Amygdala (tissue), 56 donors: ENCODE measurements at regions not wholly inside any gene's neighbourhood (a gene's known extent, or its start where the extent isn't known, plus 50 kb on each side); places are given as distances from the start of the nearest gene placed in this dataset.
"Not testable (repeated sequence)": the region's sequence is repeated elsewhere in the genome, so short reads cannot be mapped to it uniquely, and the experiment has no call there.

ENCODE experiments used
- DNase-seq, 56 donors: peaks; one replicate each; lab custom pipeline; 2025; lab: John Stamatoyannopoulos, UW

GRCh38 chr10:64732372-64732957, 1211.3 kb downstream of the REEP3 start:
- DNase-seq, result no peak

GRCh38 chr10:64733980-64734379, 1212.8 kb downstream of the REEP3 start:
- peak in 2 of 56 donors; percentile 2 to 4 for DNase-seq

- DNase-seq, result no peak
Measured at GRCh38 chr10:64738462-64738861, 1217.3 kb downstream of the REEP3 start.

- no peak for DNase-seq
Measured at GRCh38 chr10:64745565-64745964, 1224.4 kb downstream of the REEP3 start.

DNA sequence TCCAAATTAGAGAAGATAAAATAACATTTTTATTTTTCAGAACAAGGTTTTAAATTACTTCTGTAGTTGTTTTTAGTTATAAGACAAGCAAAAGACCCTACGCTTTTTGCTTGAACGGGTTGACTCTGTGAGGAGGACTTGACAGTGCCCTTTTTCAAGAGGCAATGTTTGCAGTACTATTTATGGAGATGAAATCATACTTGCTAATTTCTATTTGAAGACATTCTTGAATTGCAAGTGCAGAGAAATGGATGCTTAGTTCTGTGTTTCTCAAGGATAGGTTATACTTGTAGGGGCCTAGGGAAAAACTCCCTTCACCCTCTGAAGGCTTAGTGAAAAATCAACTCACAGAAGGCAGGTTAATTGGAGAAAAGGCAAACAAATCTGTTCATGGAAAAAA, 1229.5 kb downstream of the REEP3 start:
- no peak for DNase-seq

GRCh38 chr10:64753516-64753915, 1232.3 kb downstream of the REEP3 start:
- DNase-seq, result no peak

- DNase-seq, result no peak
Measured at GRCh38 chr10:64760371-64760770, 1239.2 kb downstream of the REEP3 start.

- DNase-seq, result no peak
Measured at GRCh38 chr10:64762861-64763260, 1241.7 kb downstream of the REEP3 start.

DNA sequence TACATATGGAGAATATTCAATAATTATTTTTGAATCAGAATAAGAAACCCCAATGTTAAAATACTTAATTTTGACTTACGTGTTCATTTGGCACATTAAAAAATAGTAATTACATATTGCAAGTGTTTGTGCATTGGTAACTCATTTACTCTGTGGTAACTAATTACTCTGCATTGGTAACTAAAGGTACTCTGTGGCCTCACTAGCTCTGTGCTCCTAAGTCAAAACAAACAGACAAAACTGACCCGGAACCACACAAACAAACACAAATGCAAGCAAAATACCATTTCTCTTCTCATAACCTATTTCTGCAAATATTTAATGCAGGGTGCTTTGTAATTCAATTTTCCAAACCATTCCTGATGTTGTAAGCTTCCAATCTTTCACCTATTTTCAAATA, 1244.3 kb downstream of the REEP3 start:
- DNase-seq, result no peak

- DNase-seq, result no peak
Measured at GRCh38 chr10:64771253-64772050, 1250.3 kb downstream of the REEP3 start.

DNA sequence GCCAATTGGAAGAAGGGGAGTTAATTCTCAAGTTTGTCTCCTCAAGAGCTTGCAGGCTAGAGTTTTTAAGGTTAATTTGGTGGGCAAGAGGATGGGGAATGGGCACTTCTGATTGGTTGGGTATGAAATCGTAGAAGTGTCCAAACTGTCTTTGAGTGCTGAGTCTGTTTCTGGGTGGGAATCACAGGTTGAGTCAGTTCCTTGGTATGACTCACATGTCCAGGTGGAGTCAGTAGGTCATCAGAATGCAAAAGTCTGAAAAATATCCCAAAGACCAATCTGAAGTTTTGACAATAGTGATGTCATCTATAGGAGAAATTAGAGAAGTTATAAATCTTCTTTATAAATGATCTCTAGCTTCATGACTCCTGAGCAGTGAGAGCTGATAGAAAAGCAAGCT, 1252.2 kb downstream of the REEP3 start:
- no peak for DNase-seq

GRCh38 chr10:64784451-64784850, 1263.2 kb downstream of the REEP3 start:
- DNase-seq, result not testable (repeated sequence)

- DNase-seq, result peak in 2 of 56 donors; percentile 0
Measured at GRCh38 chr10:64785816-64786215, 1264.6 kb downstream of the REEP3 start.

DNA sequence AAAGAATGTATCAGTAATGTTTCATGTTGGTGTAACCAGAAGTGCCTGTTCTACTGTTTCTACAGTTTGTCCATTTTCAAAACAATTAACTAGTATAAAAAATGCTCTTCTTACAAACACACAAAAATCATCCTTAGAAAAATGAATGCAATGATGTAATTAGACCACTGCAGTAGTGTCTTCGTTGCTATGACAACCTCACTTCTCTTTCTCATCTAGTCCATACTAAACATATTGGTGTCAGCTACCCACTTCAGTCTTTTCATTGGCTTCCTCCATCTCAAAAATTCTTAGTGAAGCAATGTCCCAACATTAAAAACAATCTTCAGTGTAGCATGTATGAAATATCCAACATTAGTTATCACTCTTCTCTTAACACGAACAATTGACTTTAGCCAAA, 1265.8 kb downstream of the REEP3 start:
- no peak for DNase-seq

DNA sequence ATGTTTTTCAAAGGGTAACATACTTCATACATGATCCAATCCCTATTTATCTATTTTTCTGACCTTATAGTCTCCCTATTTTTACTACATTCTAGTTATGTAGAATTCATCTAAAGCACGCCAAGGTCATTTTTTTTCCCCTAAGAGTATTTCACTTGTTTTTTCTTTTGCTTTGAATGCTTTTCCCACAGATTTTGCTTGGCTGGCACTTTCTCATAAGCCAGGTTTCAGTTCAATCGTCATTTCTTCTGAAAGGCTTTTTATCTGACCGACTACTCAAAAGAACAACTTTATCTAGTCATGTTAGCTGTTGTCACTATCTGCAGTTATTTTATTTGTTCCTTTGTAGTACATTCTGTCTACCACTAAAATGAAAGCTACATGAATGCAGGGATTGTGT, 1274.6 kb downstream of the REEP3 start:
- no peak for DNase-seq

DNA sequence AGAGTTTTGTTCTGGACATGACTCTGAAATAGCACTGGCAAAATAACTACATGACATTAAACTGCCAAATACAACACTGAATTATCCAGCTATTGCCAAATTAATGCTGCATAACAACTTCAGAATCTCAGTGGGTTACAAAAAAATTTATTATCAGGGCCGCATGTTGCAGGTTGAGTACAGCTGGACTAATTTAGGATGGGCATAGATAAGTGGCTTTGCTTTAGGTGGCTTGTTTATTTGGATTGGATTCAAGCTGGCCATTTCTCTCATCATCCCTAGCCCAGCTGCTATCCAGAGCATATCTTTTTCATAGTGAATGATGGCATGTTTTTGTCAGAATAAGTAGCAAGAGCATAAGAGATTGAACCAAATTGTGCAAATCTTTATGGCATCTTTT, 1277.1 kb downstream of the REEP3 start:
- DNase-seq, result no peak

DNA sequence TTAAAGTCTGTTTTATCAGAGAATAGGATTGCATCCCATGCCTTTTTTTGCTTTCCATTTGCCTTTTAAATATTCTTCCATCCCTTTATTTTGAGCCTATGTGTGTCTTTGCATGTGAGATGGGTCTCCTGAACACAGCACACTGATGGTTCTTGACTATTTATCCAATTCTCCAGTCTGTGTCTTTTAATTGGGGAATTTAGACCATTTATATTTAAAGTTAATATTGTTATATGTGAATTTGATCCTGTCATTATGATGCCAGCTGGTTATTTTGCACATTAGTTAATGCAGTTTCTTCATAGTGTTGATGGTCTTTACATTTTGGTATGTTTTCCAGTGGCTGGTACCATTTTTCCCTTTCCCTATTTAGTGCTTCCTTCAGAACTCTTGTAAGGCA, 1287.0 kb downstream of the REEP3 start:
- DNase-seq, result not testable (repeated sequence)

DNA sequence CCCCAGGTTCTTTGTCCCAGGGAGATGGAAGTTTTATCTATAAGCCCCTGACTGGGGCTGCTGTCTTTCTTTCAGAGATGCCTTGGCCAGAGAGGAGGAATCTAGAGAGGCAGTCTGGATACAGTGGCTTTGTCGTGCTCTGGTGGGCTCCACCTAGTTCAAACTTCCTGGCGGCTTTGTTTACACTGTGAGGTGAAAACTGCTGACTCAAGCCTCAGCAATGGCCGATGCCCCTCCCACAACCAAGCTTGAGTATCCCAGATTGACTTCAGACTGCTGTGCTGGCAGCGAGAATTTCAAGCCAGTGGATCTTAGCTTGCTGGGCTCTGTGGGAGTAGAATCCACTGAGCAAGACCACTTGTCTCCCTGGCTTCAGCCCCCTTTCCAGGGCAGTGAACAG, 1288.8 kb downstream of the REEP3 start:
- not testable (repeated sequence) for DNase-seq

GRCh38 chr10:64813391-64813790, 1292.2 kb downstream of the REEP3 start:
- no peak for DNase-seq

DNA sequence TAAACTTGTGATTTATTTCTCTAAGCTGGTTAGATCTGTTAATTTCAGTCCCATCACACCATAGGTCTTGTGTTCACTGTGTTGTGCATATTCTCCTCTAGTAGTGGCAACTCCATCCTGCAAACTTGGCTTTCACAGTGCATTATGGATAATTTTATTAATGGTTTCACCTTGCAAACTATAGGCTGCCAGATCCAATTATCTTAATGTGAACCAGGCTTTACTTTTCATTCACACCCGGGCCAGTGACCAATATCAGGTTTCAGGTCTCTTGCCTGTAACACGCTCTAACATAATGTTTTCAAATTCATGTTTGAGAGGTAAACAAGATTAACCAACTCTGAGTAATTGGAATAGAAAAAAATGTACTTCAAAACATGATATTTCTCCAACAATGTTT, 1293.0 kb downstream of the REEP3 start:
- no peak for DNase-seq

DNA sequence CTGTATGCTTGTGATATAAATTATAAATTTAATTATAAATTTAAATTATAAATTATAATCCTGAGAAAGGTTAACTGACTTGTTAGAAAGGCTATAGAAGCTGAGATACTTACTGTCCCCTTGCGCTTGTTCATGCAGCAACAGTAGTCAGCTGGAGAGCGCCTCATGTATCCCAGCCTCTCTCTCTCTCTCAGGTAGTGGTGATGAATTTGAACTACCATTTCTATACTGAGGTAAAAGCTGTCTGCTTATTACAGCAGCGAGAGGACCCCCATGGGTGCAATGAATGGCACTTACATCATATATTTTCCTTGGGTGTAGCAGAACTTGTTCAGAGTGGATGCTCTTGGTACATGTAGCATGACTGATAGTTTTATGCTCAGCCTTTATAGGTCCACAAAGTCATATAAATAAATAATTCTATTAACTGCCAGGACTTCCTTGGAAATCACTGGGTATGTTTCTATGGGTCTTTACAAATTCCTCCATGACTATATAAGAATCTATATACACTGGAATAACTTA, 1308.7 kb downstream of the REEP3 start:
- no peak for DNase-seq

GRCh38 chr10:64830869-64831268, 1309.7 kb downstream of the REEP3 start:
- DNase-seq, result no peak
